Neuronal stem cell (in vitro differentiated cells): ENCODE measurements at regions not wholly inside any gene's neighbourhood (a gene's known extent, or its start where the extent isn't known, plus 50 kb on each side); places are given as distances from the start of the nearest gene placed in this dataset.

Source experiments
- DNase-seq: peaks from one replicate; pipeline ENCODE4 v3.0.0-alpha.2; 2013; ENCODE audit warnings: low spot score
- H2AFZ ChIP-seq: one replicate; pipeline ENCODE4 v1.6.1; 2013; ENCODE audit warnings: mild to moderate bottlenecking, low read length, inconsistent platforms
- H2AK5ac ChIP-seq: 2 replicates; pipeline ENCODE4 v1.6.1; 2013; ENCODE audit warnings: low read depth, mild to moderate bottlenecking, inconsistent platforms, low read length, moderate library complexity, mixed read lengths
- H2BK120ac ChIP-seq: 2 replicates; pipeline ENCODE4 v1.6.1; 2013; ENCODE audit warnings: low read depth, mild to moderate bottlenecking, inconsistent platforms, low read length, moderate library complexity, mixed read lengths
- H2BK12ac ChIP-seq: one replicate; pipeline ENCODE4 v1.6.1; 2013; ENCODE audit warnings: low read length, inconsistent platforms
- H2BK15ac ChIP-seq: 2 replicates; pipeline ENCODE4 v1.6.1; 2013; ENCODE audit warnings: mild to moderate bottlenecking, low read length, inconsistent platforms, mixed read lengths
- H2BK5ac ChIP-seq: one replicate; pipeline ENCODE4 v1.6.1; 2013; ENCODE audit warnings: inconsistent platforms, mild to moderate bottlenecking, low read length, moderate library complexity
- H3K14ac ChIP-seq: one replicate; pipeline ENCODE4 v1.6.1; 2013; ENCODE audit warnings: low read length, inconsistent platforms
- H3K18ac ChIP-seq: 2 replicates; pipeline ENCODE4 v1.6.1; 2013; ENCODE audit warnings: low read length, inconsistent platforms
- H3K23ac ChIP-seq: 2 replicates; pipeline ENCODE4 v1.6.1; 2013; ENCODE audit warnings: low read depth, mild to moderate bottlenecking, mixed read lengths, low read length, inconsistent platforms; ENCODE audit not compliant: poor library complexity
- H3K27ac ChIP-seq: replicated peaks from 3 replicates; pipeline ENCODE4 v1.5.1; 2013; ENCODE audit warnings: low read length, inconsistent platforms
- H3K27me3 ChIP-seq, 3 experiments: 2 replicates each; pipeline ENCODE4 v1.6.1; 2013; ENCODE audit warnings: low read length in 3 of 3, mild to moderate bottlenecking in 2 of 3, inconsistent platforms in 1 of 3, low read depth in 1 of 3, mixed read lengths in 1 of 3, moderate library complexity in 1 of 3; ENCODE audit not compliant: control insufficient read depth in 3 of 3, insufficient read depth in 3 of 3
- H3K36me3 ChIP-seq, 2 donors: replicated peaks in 1 of 2; 2 replicates each; pipeline ENCODE4 v1.6.1; 2013; ENCODE audit warnings: low read length in 2 of 2; ENCODE audit not compliant: control insufficient read depth in 2 of 2, insufficient read depth in 2 of 2
- H3K4ac ChIP-seq: 2 replicates; pipeline ENCODE4 v1.6.1; 2013; ENCODE audit warnings: inconsistent platforms, mild to moderate bottlenecking, low read length, moderate library complexity
- H3K4me1 ChIP-seq, 2 donors: 1 replicate in 1 of 2; 2 replicates in 1 of 2; pipeline ENCODE4 v1.6.1; 2013; ENCODE audit warnings: low read length in 2 of 2, low read depth in 1 of 2; ENCODE audit not compliant: control insufficient read depth in 2 of 2, insufficient read depth in 1 of 2
- H3K4me2 ChIP-seq: one replicate; pipeline ENCODE4 v1.6.1; 2013; ENCODE audit warnings: mild to moderate bottlenecking, low read length, inconsistent platforms; ENCODE audit not compliant: insufficient read depth, poor library complexity, severe bottlenecking
- H3K4me3 ChIP-seq, 2 donors: 2 replicates each; pipeline ENCODE4 v1.5.1; 2013; ENCODE audit warnings: low read length in 2 of 2, mild to moderate bottlenecking in 2 of 2, inconsistent platforms in 1 of 2, moderate library complexity in 1 of 2
- H3K79me1 ChIP-seq: one replicate; pipeline ENCODE4 v1.6.1; 2013; ENCODE audit warnings: low read depth, mild to moderate bottlenecking, inconsistent platforms, low read length, moderate library complexity
- H3K9ac ChIP-seq: one replicate; pipeline ENCODE4 v1.6.1; 2013; ENCODE audit warnings: mild to moderate bottlenecking, low read depth, low read length, inconsistent platforms; ENCODE audit not compliant: poor library complexity
- H3K9me3 ChIP-seq, 2 donors: replicated peaks in 1 of 2; 2 replicates each; pipeline versions ENCODE3 to v1.6.1; 2013; ENCODE audit warnings: low read length in 2 of 2, mild to moderate bottlenecking in 2 of 2, inconsistent platforms in 1 of 2, low read depth in 1 of 2, mixed read lengths in 1 of 2, moderate library complexity in 1 of 2; ENCODE audit not compliant: control insufficient read depth in 2 of 2, insufficient read depth in 1 of 2
- H4K8ac ChIP-seq: one replicate; pipeline ENCODE4 v1.6.1; 2013; ENCODE audit warnings: low read depth, mild to moderate bottlenecking, inconsistent platforms, low read length, moderate library complexity
- H4K91ac ChIP-seq: one replicate; pipeline ENCODE4 v1.6.1; 2013; ENCODE audit warnings: low read length, low read depth, mild to moderate bottlenecking, inconsistent platforms; ENCODE audit not compliant: poor library complexity
- WGBS, 2 donors: extraction: QIAGEN DNeasy Blood & Tissue Kit; methylation state at CpG; one replicate each; pipeline ENCODE4 v1.1.7; 2013; ENCODE audit warnings: missing lambda C conversion rate in 2 of 2, mixed read lengths in 1 of 2; ENCODE audit not compliant: insufficient read length in 2 of 2, insufficient replicate concordance in 1 of 2; ENCODE audit errors: extremely low coverage in 2 of 2; 5-methylcytosine and 5-hydroxymethylcytosine counted together

- DNase-seq: no peak
- no peak overlapping the region for H3K14ac ChIP-seq
- H3K4ac ChIP-seq: no peak overlapping the region
- no peaks in the 10 kb centered on the region for H3K79me1 ChIP-seq
- H2AFZ ChIP-seq: no peak overlapping the region
- no peak overlapping the region for H2BK12ac ChIP-seq
- H2AK5ac ChIP-seq: peak overlapping the region; percentile 23
- no peaks in the 10 kb centered on the region for H3K9me3 ChIP-seq
- H3K27me3 ChIP-seq: peaks cover 0 to 8% (median 0%) of the 10 kb centered on the region in 3 experiments
- H4K8ac ChIP-seq: peak overlapping the region; percentile 58
- no peak overlapping the region for H3K4me2 ChIP-seq
- H2BK120ac ChIP-seq: no peak overlapping the region
- H3K4me3 ChIP-seq: no peak overlapping the region
- H2BK15ac ChIP-seq: no peak overlapping the region
- H3K23ac ChIP-seq: peak overlapping the region; percentile 5
- peaks cover 0 to 2% of the 10 kb centered on the region in 2 donors for H3K4me1 ChIP-seq
- peak overlapping the region; percentile 44 for H3K18ac ChIP-seq
- H3K9ac ChIP-seq: peak overlapping the region; percentile 10
- no peak overlapping the region for H3K27ac ChIP-seq
- H3K36me3 ChIP-seq: no peaks in the 10 kb centered on the region
- H2BK5ac ChIP-seq: no peak overlapping the region
- no CpG with 5 or more reads among the region's 4 CpGs for WGBS, 2 donors
- no peak overlapping the region for H4K91ac ChIP-seq
Observed at GRCh38 chr17:5678171-5678570, 93.9 kb upstream of the NLRP1 start.

GRCh38 chr17:5680766-5681165 is 96.5 kb upstream of the NLRP1 start:
- H3K18ac ChIP-seq: no peak overlapping the region
- no peak for DNase-seq
- no peak overlapping the region for H3K14ac ChIP-seq
- H3K79me1 ChIP-seq: no peaks in the 10 kb centered on the region
- no peak overlapping the region for H4K8ac ChIP-seq
- no peak overlapping the region for H2BK15ac ChIP-seq
- no peak overlapping the region for H3K9ac ChIP-seq
- no peak overlapping the region for H3K27ac ChIP-seq
- no peak overlapping the region for H2BK5ac ChIP-seq
- no peak overlapping the region for H2AFZ ChIP-seq
- no peak overlapping the region for H3K4me3 ChIP-seq
- H3K4me2 ChIP-seq: no peak overlapping the region
- H4K91ac ChIP-seq: no peak overlapping the region
- peak overlapping the region; percentile 12 for H2AK5ac ChIP-seq
- H3K4ac ChIP-seq: no peak overlapping the region
- H3K27me3 ChIP-seq: peaks cover 0 to 8% (median 0%) of the 10 kb centered on the region in 3 experiments
- H3K9me3 ChIP-seq: peaks cover 0 to 2% of the 10 kb centered on the region in 2 donors
- WGBS, 2 donors: no CpG with 5 or more reads among the region's 1 CpG
- H3K23ac ChIP-seq: no peak overlapping the region
- H3K36me3 ChIP-seq: no peaks in the 10 kb centered on the region
- H3K4me1 ChIP-seq: peaks cover 0 to 5% of the 10 kb centered on the region in 2 donors
- no peak overlapping the region for H2BK12ac ChIP-seq
- H2BK120ac ChIP-seq: no peak overlapping the region

GRCh38 chr17:5683241-5683640 is 98.9 kb upstream of the NLRP1 start:
- Histone ChIP-seq H3K36me3 (no peaks in the 10 kb centered on the region), H2AK5ac (no peak overlapping the region), H3K27ac (no peak overlapping the region), H2BK120ac (no peak overlapping the region), H3K14ac (no peak overlapping the region), H3K79me1 (no peaks in the 10 kb centered on the region), H3K4me1 (peaks cover 0 to 9% of the 10 kb centered on the region in 2 donors), H4K91ac (no peak overlapping the region), H3K4me2 (no peak overlapping the region), H3K27me3 (peaks cover 0 to 4% (median 0%) of the 10 kb centered on the region in 3 experiments), H3K23ac (no peak overlapping the region), H2BK5ac (no peak overlapping the region), H2AFZ (no peak overlapping the region), H3K9ac (no peak overlapping the region), H3K9me3 (peaks cover 0 to 2% of the 10 kb centered on the region in 2 donors), H3K4ac (no peak overlapping the region), H3K4me3 (no peak overlapping the region), H4K8ac (no peak overlapping the region), H3K18ac (peak overlapping the region; percentile 73), H2BK15ac (peak overlapping the region; percentile 21), H2BK12ac (peak overlapping the region; percentile 66)
- no peak for DNase-seq
- no CpG with 5 or more reads among the region's 6 CpGs for WGBS, 2 donors

- Histone ChIP-seq H4K91ac (no peak overlapping the region), H3K9ac (no peak overlapping the region), H3K27ac (no peak overlapping the region), H3K9me3 (peaks cover 0 to 2% of the 10 kb centered on the region in 2 donors), H3K36me3 (no peaks in the 10 kb centered on the region), H3K79me1 (no peaks in the 10 kb centered on the region), H3K4me2 (no peak overlapping the region), H2BK15ac (no peak overlapping the region), H3K4me1 (peaks cover 0 to 9% of the 10 kb centered on the region in 2 donors), H3K18ac (no peak overlapping the region), H2AFZ (no peak overlapping the region), H3K4me3 (no peak overlapping the region), H3K27me3 (no peaks in the 10 kb centered on the region), H3K23ac (no peak overlapping the region), H2BK120ac (no peak overlapping the region), H3K14ac (no peak overlapping the region), H4K8ac (no peak overlapping the region), H3K4ac (no peak overlapping the region), H2AK5ac (no peak overlapping the region), H2BK5ac (no peak overlapping the region), H2BK12ac (no peak overlapping the region)
- no CpG with 5 or more reads among the region's 4 CpGs for WGBS, 2 donors
- no peak for DNase-seq
Observed at GRCh38 chr17:5686074-5686635, 101.8 kb upstream of the NLRP1 start.
